ENCODE measurements at regions not wholly inside any gene's neighbourhood (a gene's known extent, or its start where the extent isn't known, plus 50 kb on each side); places are given as distances from the start of the nearest gene placed in this dataset.
A peak's percentile ranks its signal among the peaks of the same experiment; 100 is the strongest.

DNA sequence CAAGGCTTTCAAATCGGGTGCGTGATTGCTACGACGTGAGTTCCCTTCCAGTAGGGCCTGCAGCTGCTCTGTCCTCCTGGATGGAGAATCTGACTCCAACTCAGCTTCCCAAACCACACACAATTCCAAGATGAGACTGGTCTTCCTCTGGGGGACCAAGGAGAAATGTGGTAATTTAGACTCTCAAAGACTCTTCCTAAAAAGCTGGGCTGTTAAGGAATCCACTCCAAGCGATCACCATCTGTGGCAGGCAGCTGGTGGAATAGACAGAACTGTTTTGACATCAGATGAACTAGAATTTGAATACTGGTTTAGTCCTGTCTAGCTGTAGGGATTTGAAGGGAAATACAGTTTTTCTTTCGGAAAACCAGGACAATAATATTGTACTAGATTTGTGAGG, 130.7 kb upstream of the KLF4 start:
- no peak for DNase-seq

DNA sequence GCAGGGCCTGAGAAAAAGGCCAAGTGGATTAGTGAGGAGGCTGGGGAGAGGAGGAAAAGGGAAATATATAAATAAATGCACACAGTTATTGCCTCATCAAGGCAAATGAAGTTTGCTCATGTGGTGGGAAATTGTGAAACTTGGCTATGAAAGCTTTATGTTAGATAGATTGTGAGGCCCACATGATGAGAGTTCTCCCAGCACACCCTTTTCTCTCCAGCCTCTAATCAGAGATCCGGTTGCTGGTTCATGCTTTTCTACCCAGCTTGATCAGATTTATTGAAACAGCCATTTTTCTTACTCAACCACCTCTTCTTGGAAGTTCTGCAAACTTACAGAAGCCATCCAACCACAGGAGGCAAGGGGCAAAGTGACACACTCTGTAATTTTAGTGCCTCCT, 125.8 kb upstream of the KLF4 start:
- no peak for DNase-seq

DNA sequence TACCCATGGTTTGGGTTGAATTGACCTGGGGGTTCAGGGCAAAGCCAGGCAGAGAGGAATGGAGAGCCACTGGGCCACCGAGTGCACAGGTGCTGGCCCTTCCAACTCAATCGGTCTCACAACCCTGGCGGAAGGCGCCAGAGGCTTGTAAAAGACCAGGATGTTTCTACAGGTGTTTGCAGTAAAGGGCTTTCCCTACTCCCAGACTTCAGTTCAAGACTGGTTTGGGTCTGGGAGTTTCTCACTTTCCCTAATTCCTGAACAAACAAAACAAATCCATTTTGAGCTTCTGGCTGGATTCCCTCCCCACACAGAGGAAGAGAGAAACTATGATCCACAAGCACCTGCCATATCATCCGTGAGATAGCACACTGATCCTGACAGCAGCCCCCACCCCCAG, 125.2 kb upstream of the KLF4 start:
- no peak for DNase-seq

DNA sequence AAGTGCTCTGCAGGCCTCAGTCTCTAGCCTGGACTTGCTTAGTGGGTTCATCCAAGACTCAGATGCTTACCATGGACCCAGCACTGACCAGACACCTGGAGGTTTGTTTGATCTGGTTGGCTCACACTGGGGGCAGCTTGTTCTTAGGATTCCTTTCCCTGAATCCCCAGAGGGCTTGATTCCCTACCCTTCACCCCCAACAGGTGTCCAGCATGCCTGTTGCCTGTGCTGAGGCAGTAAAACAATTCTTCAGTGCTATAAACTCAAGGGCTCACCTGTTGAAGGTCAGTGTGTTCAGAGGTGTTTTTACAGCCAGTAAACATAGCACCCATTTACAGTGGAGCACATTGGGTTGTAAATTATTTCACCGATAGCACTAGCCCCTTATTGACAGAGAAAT, 123.8 kb upstream of the KLF4 start:
- no peak for DNase-seq

DNA sequence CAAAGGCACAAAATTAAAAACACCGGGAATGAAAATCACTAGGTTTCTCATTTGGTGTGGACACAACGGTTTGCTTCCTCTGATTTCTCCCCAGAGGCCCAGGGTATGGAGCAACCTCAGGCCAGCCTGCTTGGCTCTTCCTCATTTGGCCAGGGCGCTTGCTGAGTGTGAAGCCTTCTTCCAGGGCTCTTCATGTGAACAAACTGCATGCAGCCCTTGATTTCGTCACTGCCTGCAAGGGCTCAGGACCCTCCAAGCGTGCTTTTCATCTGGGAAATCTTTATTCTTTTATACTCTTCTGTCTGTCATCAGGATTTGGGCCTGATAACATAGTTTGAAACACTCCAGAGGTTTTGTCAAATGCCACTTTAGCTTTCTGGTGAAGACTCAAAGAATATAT, 122.6 kb upstream of the KLF4 start:
- DNase-seq = no peak

DNA sequence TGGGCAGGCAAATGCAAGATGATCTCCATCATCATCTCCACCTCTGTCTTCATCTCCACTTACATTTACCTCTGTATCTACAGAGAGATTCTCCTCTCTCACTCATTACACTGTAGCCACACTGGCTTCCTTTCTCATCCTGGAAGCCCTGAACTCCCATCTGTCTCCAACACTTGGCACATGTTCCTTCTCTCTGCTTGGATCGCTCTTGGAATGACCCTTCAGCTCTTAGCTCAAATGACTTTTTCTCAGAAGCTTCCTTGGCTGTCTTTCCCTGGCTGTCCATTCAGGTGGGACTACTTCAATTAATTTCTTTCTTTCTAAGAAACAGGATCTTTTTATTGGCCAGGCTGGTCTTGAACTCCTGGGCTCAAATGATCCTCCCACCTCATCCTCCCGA, 120.0 kb upstream of the KLF4 start:
- no peak for DNase-seq

DNA sequence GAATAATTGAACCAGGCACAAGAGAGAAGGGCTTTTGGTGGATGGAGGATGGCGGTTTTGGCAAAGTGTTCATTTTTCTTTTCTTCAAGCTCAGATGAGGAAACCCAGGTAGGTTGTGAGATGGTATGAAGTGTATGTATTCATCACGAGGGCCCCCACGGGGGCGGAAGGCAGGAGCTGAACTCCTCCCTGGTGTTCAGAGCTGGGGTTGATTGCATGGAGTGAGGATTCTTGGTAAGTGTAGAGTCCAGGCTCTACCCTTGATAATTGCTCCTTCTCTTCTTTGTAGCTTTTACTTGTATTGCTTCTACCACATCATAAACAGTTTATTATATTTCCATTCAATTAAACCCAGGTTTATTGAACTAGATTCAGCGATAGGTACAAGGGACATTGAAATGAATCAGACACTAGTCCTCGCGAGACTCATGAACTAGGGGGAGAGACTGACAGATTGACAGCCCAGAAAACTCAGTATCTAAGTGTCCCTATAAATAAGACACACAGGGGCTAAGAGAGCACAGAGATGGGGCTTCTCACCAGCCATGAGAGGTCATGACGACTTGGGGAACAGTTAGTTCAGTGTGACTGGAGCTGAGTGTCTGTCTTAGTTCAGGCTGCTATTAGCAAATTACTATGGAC, 116.7 kb upstream of the KLF4 start:
- DNase-seq = no peak

DNA sequence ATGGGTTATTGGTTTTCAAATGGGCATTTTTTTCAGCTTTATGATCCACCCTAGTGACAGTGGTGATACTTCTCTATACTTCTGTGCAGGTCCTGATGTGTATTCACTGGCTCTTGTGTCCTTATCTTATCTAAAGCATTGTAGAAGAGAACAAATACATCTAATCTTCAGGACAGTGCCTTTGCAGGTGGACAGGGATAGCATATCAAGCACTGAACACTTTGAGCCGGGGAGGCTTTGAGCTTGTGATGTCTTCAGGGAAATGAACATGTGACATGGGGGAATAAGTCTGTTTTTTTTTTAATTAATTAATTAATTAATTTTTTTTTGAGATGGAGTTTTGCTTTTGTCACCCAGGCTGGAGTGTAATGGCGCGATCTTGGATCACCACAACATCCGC, 115.5 kb upstream of the KLF4 start:
- no peak for DNase-seq

- no peak for DNase-seq
Observed at GRCh38 chr9:107603281-107603680, 113.7 kb upstream of the KLF4 start.

GRCh38 chr9:107600060-107600573, 110.5 kb upstream of the KLF4 start:
- no peak for DNase-seq

DNA sequence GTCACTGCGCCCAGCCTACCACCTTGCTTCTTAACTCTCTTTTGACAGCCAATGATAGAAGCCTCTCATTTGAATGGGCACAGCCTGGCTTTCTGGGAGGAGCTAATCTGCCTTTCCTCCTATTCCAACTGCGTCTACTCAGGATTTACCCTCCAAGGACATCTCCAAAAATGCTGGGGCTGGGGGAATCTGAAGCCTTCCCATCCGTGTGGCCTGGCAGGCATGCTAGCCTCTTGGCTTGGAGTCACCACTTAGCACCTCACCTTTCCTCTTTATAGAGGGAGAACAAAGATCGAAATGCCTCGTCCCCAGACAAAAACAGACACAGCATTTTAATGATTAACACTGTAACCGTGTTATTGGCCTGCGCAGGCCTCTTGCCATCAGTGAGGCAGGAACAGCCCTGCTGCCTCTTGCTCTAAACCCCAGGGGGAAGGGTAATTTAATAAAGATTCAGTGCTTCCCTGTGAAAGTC, 108.2 kb upstream of the KLF4 start:
- no peak for DNase-seq

DNA sequence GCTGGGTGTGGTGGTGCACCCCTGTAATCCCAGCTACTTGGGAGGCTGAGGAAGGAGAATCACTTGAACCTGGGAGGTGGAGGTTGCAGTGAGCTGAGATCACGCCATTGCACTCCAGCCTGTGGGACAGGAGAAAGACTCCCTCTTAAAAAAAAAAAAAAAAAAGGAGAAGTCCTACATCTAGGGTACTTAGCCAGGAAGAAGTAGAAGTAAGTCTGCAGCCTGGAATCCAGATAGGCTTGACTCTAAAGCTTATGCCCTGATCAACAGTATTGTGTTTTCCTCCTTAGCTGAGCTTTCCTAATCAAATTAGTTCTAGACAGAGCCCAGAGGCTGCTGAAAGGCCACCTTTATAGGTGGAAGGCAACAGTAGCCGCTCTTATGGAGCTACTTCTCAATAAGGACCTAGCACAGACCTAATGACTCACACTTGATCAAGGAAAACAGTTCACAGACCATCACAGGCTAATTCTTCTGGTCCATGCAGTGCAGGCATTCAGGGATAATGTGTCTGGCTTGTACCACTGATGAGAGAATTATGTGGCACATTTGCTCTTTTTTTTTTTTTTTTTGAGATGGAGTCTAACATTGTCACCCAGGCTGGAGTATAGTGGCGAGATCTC, 105.5 kb upstream of the KLF4 start:
- no peak for DNase-seq

DNA sequence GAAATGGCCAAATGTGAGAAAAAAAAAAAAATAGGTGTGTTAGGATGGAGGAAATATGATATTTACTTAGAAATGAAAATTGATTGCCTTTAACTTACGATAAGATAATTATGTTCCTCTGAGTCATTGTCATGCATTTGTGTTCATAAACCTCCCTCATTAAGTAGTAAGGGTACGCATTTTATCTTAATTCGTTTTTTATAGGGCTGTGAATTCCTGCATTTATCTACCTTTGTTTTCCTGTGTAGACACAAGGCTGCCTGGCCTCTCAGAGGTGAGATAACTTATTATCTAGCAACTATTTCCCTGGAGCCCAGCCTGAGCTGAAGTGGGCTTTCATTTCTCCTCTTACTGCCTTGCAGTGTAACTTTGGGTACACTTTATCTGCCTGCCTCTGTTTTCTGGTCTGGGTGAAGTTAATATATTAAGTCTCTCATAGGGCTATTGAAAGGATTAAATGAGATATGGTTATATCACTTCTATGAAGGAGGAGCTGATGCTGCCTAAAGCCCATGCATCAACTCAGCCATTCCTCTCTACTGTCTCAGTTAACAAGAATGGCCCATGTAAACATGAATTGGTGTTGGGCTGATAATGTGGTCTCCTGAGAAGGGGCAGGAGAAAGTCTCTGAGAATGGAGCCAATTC, 103.8 kb upstream of the KLF4 start:
- DNase-seq = no peak

GRCh38 chr9:107592424-107592823, 102.9 kb upstream of the KLF4 start:
- no peak for DNase-seq

DNA sequence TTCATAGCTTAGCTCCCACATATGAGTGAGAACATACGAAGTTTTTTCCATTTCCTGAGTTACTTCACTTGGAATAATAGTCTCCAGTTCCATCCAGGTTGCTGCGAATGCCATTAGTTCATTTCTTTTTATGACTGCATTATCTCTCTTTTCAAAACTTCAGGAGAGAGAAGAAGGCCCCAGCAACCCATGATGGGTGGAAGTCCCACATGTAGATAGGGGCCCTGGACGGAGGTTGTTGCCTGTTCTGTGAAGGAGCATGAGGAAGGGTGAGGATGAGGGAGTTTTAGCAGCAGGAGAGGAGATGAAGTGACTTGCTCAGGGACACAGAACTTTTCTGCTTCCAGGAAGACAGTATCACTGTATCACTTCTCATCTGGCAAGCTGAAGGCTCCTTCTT, 102.2 kb upstream of the KLF4 start:
- no peak for DNase-seq

- DNase-seq = peak; percentile 8
Observed at GRCh38 chr9:107588393-107588792, 98.8 kb upstream of the KLF4 start.

DNA sequence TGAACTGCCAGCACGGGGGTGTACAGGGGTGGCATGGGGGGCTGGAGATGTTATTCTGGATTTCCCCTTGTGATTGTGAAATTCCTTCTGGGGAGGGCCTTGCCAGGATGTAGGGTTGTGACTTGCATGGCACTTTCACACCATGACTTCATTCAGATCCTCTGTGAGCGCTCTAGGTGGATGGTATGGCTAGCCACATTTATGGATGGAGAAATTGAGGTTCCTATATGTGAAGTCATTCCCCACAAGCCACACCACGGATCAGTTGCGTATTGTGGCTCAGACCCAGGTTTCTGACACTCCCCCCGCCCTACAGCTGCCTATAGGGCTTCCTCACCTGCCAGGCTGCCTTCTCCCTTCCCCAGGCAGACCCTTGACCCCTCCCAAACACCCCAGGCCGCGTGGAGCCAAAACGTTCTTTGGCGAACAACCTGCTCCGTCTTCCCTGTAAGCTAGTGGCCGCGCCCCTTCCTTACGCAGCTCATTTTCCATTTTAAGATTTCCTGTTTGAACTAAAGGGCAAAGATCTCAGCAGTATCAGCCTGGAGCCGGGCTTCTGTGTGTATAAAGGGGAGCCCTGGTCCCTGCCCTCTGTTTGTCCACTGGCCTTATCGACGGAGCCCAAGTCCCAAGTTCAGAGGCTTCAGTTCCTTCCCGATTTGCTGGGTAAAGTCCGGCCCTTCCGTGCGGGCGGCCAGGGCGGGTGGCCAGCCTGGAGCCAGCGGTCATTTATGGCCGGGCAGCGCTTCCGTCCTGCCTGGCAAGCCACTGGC, 97.8 kb upstream of the KLF4 start:
- no peak for DNase-seq

GRCh38 chr9:107586493-107586892, 96.9 kb upstream of the KLF4 start:
- DNase-seq = no peak

GRCh38 chr9:107585465-107585864, 95.9 kb upstream of the KLF4 start:
- DNase-seq = no peak

- no peak for DNase-seq
Observed at GRCh38 chr9:107584944-107585343, 95.4 kb upstream of the KLF4 start.

- no peak for DNase-seq
Observed at GRCh38 chr9:107584186-107584585, 94.6 kb upstream of the KLF4 start.

GRCh38 chr9:107577140-107577776, 87.7 kb upstream of the KLF4 start:
- DNase-seq = no peak

- no peak for DNase-seq
Observed at GRCh38 chr9:107571148-107571547, 81.6 kb upstream of the KLF4 start.
